HepG2 (cell line): ENCODE measurements at regions not wholly inside any gene's neighbourhood (a gene's known extent, or its start where the extent isn't known, plus 50 kb on each side); places are given as distances from the start of the nearest gene placed in this dataset.

ENCODE experiments used
- ATAC-seq: fragments of 200-7000 bp; cut with Tn5 transposase; 3 replicates; pipeline ENCODE4 v1.9.1; 2020; ENCODE audit warnings: mild to moderate bottlenecking, moderate library complexity
- BruUV-seq: library from RNA; stranded (reverse); fragments of 400-500 nt; replicated peaks from 2 replicates; lab custom pipeline; 2021; lab: Mats Ljungman, UMichigan
- CTCF ChIA-PET: fragments of 300-600 bp; formaldehyde crosslinking; extraction: SDS; loops from one replicate; lab custom pipeline; 2021; ENCODE audit warnings: low total read pairs, inconsistent platforms, low intra/inter-chr PET ratio; lab: Yijun Ruan, JAX
- POLR2A ChIA-PET: fragments of 350-600 bp; sonication (Branson Sonifier 250); formaldehyde crosslinking; loops from one replicate; lab custom pipeline; 2020; ENCODE audit warnings: antibody characterized with exemption, inconsistent platforms; lab: Yijun Ruan, JAX
- DNase-seq: peaks from one replicate; pipeline ENCODE4 v3.0.0-alpha.2; 2015; ENCODE audit warnings: low spot score
- FAIRE-seq: peaks from 3 replicates; lab custom pipeline; 2011; peaks lifted over from hg19 to GRCh38; lab: Jason Lieb, UNC
- H2AFZ ChIP-seq: one replicate; pipeline ENCODE4 v1.6.1; 2011; ENCODE audit warnings: low read length, inconsistent platforms
- H3K27ac ChIP-seq: fragments of 300-600 bp; 3 replicates; pipeline ENCODE4 v1.8.0; 2011; ENCODE audit warnings: mixed run types, mild to moderate bottlenecking, mixed read lengths, low read length, inconsistent platforms; ENCODE audit not compliant: insufficient read depth; ENCODE audit errors: extremely low read length
- H3K27me3 ChIP-seq, 2 experiments: fragments of 200-600 bp in 1 of 2; 2 replicates in 1 of 2; 3 replicates in 1 of 2; pipeline versions ENCODE4 v1.6.0 to v1.8.0; 2011; ENCODE audit warnings: low read length in 2 of 2, mild to moderate bottlenecking in 2 of 2, moderate library complexity in 2 of 2, inconsistent platforms in 1 of 2; ENCODE audit not compliant: insufficient read depth in 2 of 2, control insufficient read depth in 1 of 2
- H3K36me3 ChIP-seq, 2 experiments: fragments of 200-600 bp in 1 of 2; replicated peaks in 1 of 2; 2 replicates in 1 of 2; 3 replicates in 1 of 2; pipeline versions ENCODE4 v1.5.1 to v1.8.0; 2011; ENCODE audit warnings: low read length in 2 of 2, inconsistent platforms in 1 of 2; ENCODE audit not compliant: insufficient read depth in 2 of 2, control insufficient read depth in 1 of 2
- H3K4me1 ChIP-seq: 2 replicates; pipeline ENCODE4 v1.5.1; 2012; ENCODE audit warnings: low read length, inconsistent platforms; ENCODE audit not compliant: insufficient read depth
- H3K4me2 ChIP-seq: 2 replicates; pipeline ENCODE4 v1.6.0; 2011; ENCODE audit warnings: low read depth, low read length, inconsistent platforms
- H3K4me3 ChIP-seq, 3 experiments: fragments of 200-600 bp in 1 of 3; sonication (generic), shearing (Covaris generic) in 1 of 3; replicated peaks in 1 of 3; 2 replicates each; pipeline ENCODE4 v1.5.1; 2011 to 2016; ENCODE audit warnings: low read length in 3 of 3, inconsistent platforms in 2 of 3, low read depth in 2 of 3, mild to moderate bottlenecking in 2 of 3, control low read depth in 1 of 3, mixed read lengths in 1 of 3; ENCODE audit not compliant: insufficient read depth in 1 of 3
- H3K79me2 ChIP-seq: one replicate; pipeline ENCODE4 v1.6.1; 2011; ENCODE audit warnings: low read length, inconsistent platforms; ENCODE audit not compliant: insufficient read depth
- H3K9ac ChIP-seq: 2 replicates; pipeline ENCODE4 v1.6.0; 2011; ENCODE audit warnings: mild to moderate bottlenecking, low read depth, low read length, inconsistent platforms; ENCODE audit not compliant: insufficient read depth
- H3K9me3 ChIP-seq: 2 replicates; pipeline ENCODE4 v1.5.1; 2012; ENCODE audit warnings: mild to moderate bottlenecking, low read length
- H4K20me1 ChIP-seq: 2 replicates; pipeline ENCODE4 v1.6.0; 2011; ENCODE audit warnings: inconsistent platforms, mild to moderate bottlenecking, low read length, moderate library complexity; ENCODE audit not compliant: insufficient read depth
- CHCHD3 ChIP-seq: sonication (generic); formaldehyde crosslinking; IDR thresholded peaks from 2 replicates; pipeline ENCODE4 v1.8.0; 2022; ENCODE audit warnings: mild to moderate bottlenecking, missing genetic modification reagents, moderate library complexity
- CTCF ChIP-seq: sonication (generic); formaldehyde crosslinking; IDR thresholded peaks from 2 replicates; pipeline ENCODE4 v1.5.0; 2020; ENCODE audit warnings: mild to moderate bottlenecking, missing genetic modification reagents, moderate library complexity
- NCOR1 ChIP-seq: fragments of 200-600 bp; sonication (generic); IDR thresholded peaks from 2 replicates; pipeline ENCODE4 v1.7.0; 2017; ENCODE audit warnings: antibody characterized with exemption, low read length, borderline replicate concordance
- RFX3 ChIP-seq: IDR thresholded peaks from 2 replicates; pipeline ENCODE4 v1.6.1; 2016; ENCODE audit warnings: missing biosample characterization, missing genetic modification reagents
- SMC3 ChIP-seq: IDR thresholded peaks from 2 replicates; pipeline ENCODE4 v1.6.1; 2011; ENCODE audit warnings: low read length, improper control_type of control experiment
- STAG1 ChIP-seq: sonication (generic); formaldehyde crosslinking; IDR thresholded peaks from 2 replicates; pipeline ENCODE4 v1.4.0; 2020; ENCODE audit warnings: missing genetic modification reagents
- ZFP41 ChIP-seq: sonication (generic); formaldehyde crosslinking; IDR thresholded peaks from 2 replicates; pipeline ENCODE4 v1.4.0; 2020; ENCODE audit warnings: mild to moderate bottlenecking, missing genetic modification reagents, borderline replicate concordance
- ZNF329 ChIP-seq: sonication (generic); formaldehyde crosslinking; IDR thresholded peaks from 2 replicates; pipeline ENCODE4 v1.9.0; 2021; ENCODE audit warnings: low read depth, mild to moderate bottlenecking, missing genetic modification reagents
- ZNF383 ChIP-seq: sonication (generic); formaldehyde crosslinking; IDR thresholded peaks from 2 replicates; pipeline ENCODE4 v1.4.0; 2020; ENCODE audit warnings: missing genetic modification reagents, mild to moderate bottlenecking, borderline replicate concordance
- ZNF615 ChIP-seq: sonication (generic); formaldehyde crosslinking; IDR thresholded peaks from 2 replicates; pipeline ENCODE4 v1.5.0; 2020; ENCODE audit warnings: mild to moderate bottlenecking, missing genetic modification reagents, borderline replicate concordance
- ZNF619 ChIP-seq: sonication (generic); formaldehyde crosslinking; IDR thresholded peaks from 2 replicates; pipeline ENCODE4 v1.4.0; 2020; ENCODE audit warnings: mild to moderate bottlenecking, missing genetic modification reagents
- ZNF740 ChIP-seq: sonication (generic); formaldehyde crosslinking; IDR thresholded peaks from 2 replicates; pipeline ENCODE4 v1.4.0; 2020; ENCODE audit warnings: missing genetic modification reagents
- WGBS: methylation state at CpG from one replicate; pipeline ENCODE4 v1.1.6; 2017; ENCODE audit warnings: low lambda C conversion rate; 5-methylcytosine and 5-hydroxymethylcytosine counted together
- in situ Hi-C: cut with HindIII; loops from 2 replicates; pipeline ENCODE4 v1.10.0; 2017; ENCODE audit warnings: low pct_unique_long_range_greater_than_20kb; ENCODE audit not compliant: extremely low pct_ligation_motif_present
- intact Hi-C: fragments of 100-400 bp; cut with micrococcal nuclease; formaldehyde crosslinking; loops from one replicate; pipeline ENCODE4 v1.10.0; 2022; ENCODE audit not compliant: unreplicated experiment

- H3K9me3 ChIP-seq = no peaks in the 10 kb centered on the region
- intact Hi-C loops = loop anchor here (1.0 kb wide), 1 partner anchor 588 kb away; no protein-coding TSS in a partner anchor
- no peaks in the 10 kb centered on the region for H4K20me1 ChIP-seq
- peak; percentile 38 for DNase-seq
- BruUV-seq = no TSS peak
- whole genome bisulfite sequencing = 0% methylated on average over 1 of the region's 1 CpG
- no peak overlapping the region for H3K27ac ChIP-seq
- ATAC-seq = peak; percentile 66; the same call in 2 of the 3 replicates
- ChIA-PET CTCF (no interaction called here), POLR2A (no interaction called here)
- H2AFZ ChIP-seq = no peak overlapping the region
- no peaks in the 10 kb centered on the region for H3K79me2 ChIP-seq
- no peak for FAIRE-seq
- H3K9ac ChIP-seq = no peak overlapping the region
- H3K4me2 ChIP-seq = no peak overlapping the region
- H3K4me3 ChIP-seq = no peak overlapping the region
- no peak for TF ChIP-seq ZNF740 (CRISPR knock-in tag)
- TF ChIP-seq STAG1 (CRISPR knock-in tag) = peak; percentile 76
- TF ChIP-seq SMC3 = peak; percentile 33
- TF ChIP-seq CTCF (CRISPR knock-in tag) = peak; percentile 59
- no peak for TF ChIP-seq ZNF619 (CRISPR knock-in tag)
- in situ Hi-C loops = loop anchor here (25.0 kb wide), 1 partner anchor 586 kb away; no protein-coding TSS in a partner anchor
- no peaks in the 10 kb centered on the region for H3K4me1 ChIP-seq
- H3K27me3 ChIP-seq = no peaks in the 10 kb centered on the region
- H3K36me3 ChIP-seq = no peaks in the 10 kb centered on the region
These were observed 294.9 kb downstream of the NDFIP2 start for GRCh38 chr13:79775830-79776229.

GRCh38 chr13:79772811-79773210, 291.9 kb downstream of the NDFIP2 start:
- H3K79me2 ChIP-seq = no peaks in the 10 kb centered on the region
- no peak overlapping the region for H2AFZ ChIP-seq
- no peak overlapping the region for H3K27ac ChIP-seq
- FAIRE-seq (no peak), DNase-seq (no peak), ATAC-seq (no peak)
- in situ Hi-C loops (no loop called here), intact Hi-C loops (no loop called here)
- H3K9ac ChIP-seq = no peak overlapping the region
- CTCF ChIA-PET = no interaction called here
- H3K27me3 ChIP-seq = no peaks in the 10 kb centered on the region
- no peaks in the 10 kb centered on the region for H4K20me1 ChIP-seq
- no TSS peak for BruUV-seq
- 2% methylated on average over 1 of the region's 1 CpG for WGBS
- no peaks in the 10 kb centered on the region for H3K4me1 ChIP-seq
- no peak overlapping the region for H3K4me2 ChIP-seq
- no peak overlapping the region for H3K4me3 ChIP-seq
- POLR2A ChIA-PET = no interaction called here
- H3K36me3 ChIP-seq = no peaks in the 10 kb centered on the region
- H3K9me3 ChIP-seq = no peaks in the 10 kb centered on the region
- TF ChIP-seq ZNF383 (CRISPR knock-in tag) (no peak), CHCHD3 (CRISPR knock-in tag) (no peak), ZNF615 (CRISPR knock-in tag) (no peak), RFX3 (CRISPR knock-in tag) (no peak), ZNF329 (CRISPR knock-in tag) (no peak), NCOR1 (no peak), ZFP41 (CRISPR knock-in tag) (no peak)
